ENCODE measurements at regions not wholly inside any gene's neighbourhood (a gene's known extent, or its start where the extent isn't known, plus 50 kb on each side); places are given as distances from the start of the nearest gene placed in this dataset.

- TF ChIP-seq, protein P1, sequence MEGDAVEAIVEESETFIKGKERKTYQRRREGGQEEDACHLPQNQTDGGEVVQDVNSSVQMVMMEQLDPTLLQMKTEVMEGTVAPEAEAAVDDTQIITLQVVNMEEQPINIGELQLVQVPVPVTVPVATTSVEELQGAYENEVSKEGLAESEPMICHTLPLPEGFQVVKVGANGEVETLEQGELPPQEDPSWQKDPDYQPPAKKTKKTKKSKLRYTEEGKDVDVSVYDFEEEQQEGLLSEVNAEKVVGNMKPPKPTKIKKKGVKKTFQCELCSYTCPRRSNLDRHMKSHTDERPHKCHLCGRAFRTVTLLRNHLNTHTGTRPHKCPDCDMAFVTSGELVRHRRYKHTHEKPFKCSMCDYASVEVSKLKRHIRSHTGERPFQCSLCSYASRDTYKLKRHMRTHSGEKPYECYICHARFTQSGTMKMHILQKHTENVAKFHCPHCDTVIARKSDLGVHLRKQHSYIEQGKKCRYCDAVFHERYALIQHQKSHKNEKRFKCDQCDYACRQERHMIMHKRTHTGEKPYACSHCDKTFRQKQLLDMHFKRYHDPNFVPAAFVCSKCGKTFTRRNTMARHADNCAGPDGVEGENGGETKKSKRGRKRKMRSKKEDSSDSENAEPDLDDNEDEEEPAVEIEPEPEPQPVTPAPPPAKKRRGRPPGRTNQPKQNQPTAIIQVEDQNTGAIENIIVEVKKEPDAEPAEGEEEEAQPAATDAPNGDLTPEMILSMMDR (IDR thresholded peaks at IDR 0.05; ENCODE audit: extremely low read depth, insufficient read depth, missing control alignments), result no peak
- in situ Hi-C loops (cut with MboI; ENCODE audit: low pct_unique_long_range_greater_than_20kb, low sequenced_read_pairs, unreplicated experiment), result no loop called here
- DNase-seq (ENCODE audit: low spot score), result no peak
Measured at GRCh38 chr10:2856598-2856997, 210.8 kb upstream of the PFKP start.

GRCh38 chr10:2852574-2853323, 214.6 kb upstream of the PFKP start:
- no peak for DNase-seq (ENCODE audit: low spot score)
- in situ Hi-C loops (cut with MboI; ENCODE audit: low pct_unique_long_range_greater_than_20kb, low sequenced_read_pairs, unreplicated experiment), result no loop called here
- TF ChIP-seq, protein P1 (IDR thresholded peaks at IDR 0.05; ENCODE audit: extremely low read depth, insufficient read depth, missing control alignments), result no peak

GRCh38 chr10:2851566-2851965, 215.8 kb upstream of the PFKP start:
- in situ Hi-C loops (cut with MboI; ENCODE audit: low pct_unique_long_range_greater_than_20kb, low sequenced_read_pairs, unreplicated experiment), result no loop called here
- DNase-seq (ENCODE audit: low spot score), result no peak
- TF ChIP-seq, protein P1 (IDR thresholded peaks at IDR 0.05; ENCODE audit: extremely low read depth, insufficient read depth, missing control alignments), result no peak

DNA sequence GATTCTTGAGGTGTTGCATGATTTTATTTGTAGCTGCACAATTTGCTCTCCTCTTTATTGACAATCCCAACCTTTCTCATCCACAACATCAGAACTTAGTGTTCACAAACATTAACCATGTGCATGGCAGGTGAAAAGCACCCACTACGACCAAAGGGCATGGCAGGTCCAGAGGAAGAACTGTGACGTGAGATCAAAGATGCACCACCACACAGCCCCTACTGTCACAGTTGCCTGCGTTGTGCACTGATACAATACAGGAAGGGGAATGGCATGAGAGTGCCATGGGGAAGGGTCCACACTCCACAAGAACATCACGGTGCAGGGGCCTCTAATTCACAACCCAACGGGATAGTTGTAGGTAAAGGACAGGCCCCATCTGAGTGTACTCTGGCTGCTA, 217.1 kb upstream of the PFKP start:
- DNase-seq (ENCODE audit: low spot score), result no peak
- in situ Hi-C loops (cut with MboI; ENCODE audit: low pct_unique_long_range_greater_than_20kb, low sequenced_read_pairs, unreplicated experiment), result no loop called here
- TF ChIP-seq, protein P1 (IDR thresholded peaks at IDR 0.05; ENCODE audit: extremely low read depth, insufficient read depth, missing control alignments), result no peak

GRCh38 chr10:2844925-2845324, 222.4 kb upstream of the PFKP start:
- in situ Hi-C loops (cut with MboI; ENCODE audit: low pct_unique_long_range_greater_than_20kb, low sequenced_read_pairs, unreplicated experiment), result no loop called here
- DNase-seq (ENCODE audit: low spot score), result no peak
- TF ChIP-seq, protein P1 (IDR thresholded peaks at IDR 0.05; ENCODE audit: extremely low read depth, insufficient read depth, missing control alignments), result no peak

DNA sequence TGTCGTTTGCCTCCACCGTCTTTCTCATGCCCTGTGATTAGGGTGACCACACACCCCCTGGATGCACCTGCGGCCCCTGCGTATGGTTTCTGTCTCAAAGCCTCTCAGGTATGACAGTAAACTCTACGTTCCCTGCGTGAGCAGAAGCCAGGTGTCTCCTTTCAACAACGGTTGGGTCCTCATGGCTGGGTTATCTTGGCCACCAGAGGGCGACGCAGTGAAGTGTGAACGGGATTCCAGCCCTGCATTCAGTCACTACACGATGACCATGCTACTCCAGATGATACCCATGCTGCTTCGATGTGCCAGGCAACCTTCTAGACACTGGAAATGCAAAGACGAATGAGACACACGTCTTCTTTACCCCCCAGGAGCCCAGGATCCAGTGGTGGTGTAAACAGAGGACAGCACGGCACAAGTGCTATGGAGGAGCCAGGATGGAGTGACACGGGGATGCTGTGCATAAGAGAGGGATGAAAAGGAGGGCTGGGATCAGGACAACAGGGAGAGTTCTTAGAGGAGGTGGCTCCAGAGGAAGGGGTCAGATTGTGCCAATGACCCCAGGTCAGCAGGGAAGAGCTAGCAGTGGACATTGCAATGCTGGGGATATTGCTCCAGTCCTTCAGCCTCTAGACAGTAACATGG, 228.1 kb upstream of the PFKP start:
- TF ChIP-seq, protein P1 (IDR thresholded peaks at IDR 0.05; ENCODE audit: extremely low read depth, insufficient read depth, missing control alignments), result peak; percentile 54
- in situ Hi-C loops (cut with MboI; ENCODE audit: low pct_unique_long_range_greater_than_20kb, low sequenced_read_pairs, unreplicated experiment), result no loop called here
- peak; percentile 43 for DNase-seq (ENCODE audit: low spot score)

Data from GM13977 (cell line).